Naive thymus-derived CD4-positive, alpha-beta T cell (primary cell): ENCODE measurements at regions not wholly inside any gene's neighbourhood (a gene's known extent, or its start where the extent isn't known, plus 50 kb on each side); places are given as distances from the start of the nearest gene placed in this dataset.

ENCODE experiments used
- ATAC-seq: fragments of 150-1000 bp; cut with Tn5 transposase; 2 replicates; pipeline ENCODE4 v1.10.0; 2021; ENCODE audit warnings: mild to moderate bottlenecking, moderate library complexity
- CTCF ChIA-PET: fragments of 350-600 bp; sonication (Branson Sonifier 250); formaldehyde crosslinking; loops from one replicate; lab custom pipeline; 2021; ENCODE audit warnings: antibody characterized with exemption; lab: Charles Lee
- POLR2A ChIA-PET: fragments of 350-600 bp; sonication (Branson Sonifier 250); formaldehyde crosslinking; loops from one replicate; lab custom pipeline; 2021; ENCODE audit warnings: antibody characterized with exemption, inconsistent platforms; lab: Charles Lee
- DNase-seq, 9 donors: peaks; one replicate each; pipeline versions ENCODE4 v3.0.0 to v3.0.0-alpha.2; 2020 to 2022; ENCODE audit warnings: mixed read lengths in 1 of 9
- H3K27ac ChIP-seq: one replicate; pipeline ENCODE4 v1.7.0; 2013; ENCODE audit warnings: mild to moderate bottlenecking, low read depth, low read length, moderate library complexity
- H3K27me3 ChIP-seq, 2 donors: one replicate each; pipeline ENCODE4 v1.7.0; 2013; ENCODE audit warnings: low read length in 2 of 2, mild to moderate bottlenecking in 2 of 2, moderate library complexity in 2 of 2; ENCODE audit not compliant: control insufficient read depth in 2 of 2, insufficient read depth in 2 of 2
- H3K36me3 ChIP-seq, 3 experiments: 1 replicate in 2 of 3; 2 replicates in 1 of 3; pipeline ENCODE4 v1.7.0; 2013; ENCODE audit warnings: low read length in 3 of 3, mild to moderate bottlenecking in 3 of 3, moderate library complexity in 1 of 3; ENCODE audit not compliant: insufficient read depth in 3 of 3, control insufficient read depth in 2 of 3
- H3K4me1 ChIP-seq, 2 donors: one replicate each; pipeline ENCODE4 v1.7.0; 2013; ENCODE audit warnings: low read length in 2 of 2, mild to moderate bottlenecking in 2 of 2, moderate library complexity in 1 of 2; ENCODE audit not compliant: control insufficient read depth in 2 of 2, insufficient read depth in 2 of 2
- H3K4me3 ChIP-seq: 2 replicates; pipeline ENCODE4 v1.7.0; 2013; ENCODE audit warnings: mild to moderate bottlenecking, low read length
- H3K9me3 ChIP-seq, 3 experiments: 1 replicate in 2 of 3; 2 replicates in 1 of 3; pipeline ENCODE4 v1.7.0; 2013; ENCODE audit warnings: low read length in 3 of 3; ENCODE audit not compliant: control insufficient read depth in 2 of 3
- H3K27ac Mint-ChIP-seq, 9 donors: one replicate each; pipeline ENCODE4 v1.8.0; 2020 to 2022; ENCODE audit warnings: mixed read lengths in 9 of 9, mild to moderate bottlenecking in 8 of 9, moderate library complexity in 5 of 9, inconsistent platforms in 2 of 9
- H3K27me3 Mint-ChIP-seq, 5 donors: one replicate each; pipeline ENCODE4 v1.8.0; 2021 to 2022; ENCODE audit warnings: mixed read lengths in 5 of 5, mild to moderate bottlenecking in 1 of 5
- H3K36me3 Mint-ChIP-seq, 5 donors: one replicate each; pipeline ENCODE4 v1.8.0; 2020 to 2022; ENCODE audit warnings: mixed read lengths in 5 of 5, mild to moderate bottlenecking in 3 of 5, inconsistent platforms in 1 of 5
- H3K4me1 Mint-ChIP-seq, 7 donors: one replicate each; pipeline ENCODE4 v1.8.0; 2020 to 2022; ENCODE audit warnings: mixed read lengths in 7 of 7, mild to moderate bottlenecking in 3 of 7, inconsistent platforms in 1 of 7
- H3K4me3 Mint-ChIP-seq, 10 donors: one replicate each; pipeline ENCODE4 v1.8.0; 2020 to 2022; ENCODE audit warnings: mild to moderate bottlenecking in 10 of 10, mixed read lengths in 10 of 10, moderate library complexity in 6 of 10, inconsistent platforms in 2 of 10
- H3K9me3 Mint-ChIP-seq, 11 donors: one replicate each; pipeline ENCODE4 v1.8.0; 2020 to 2022; ENCODE audit warnings: mixed read lengths in 11 of 11, mild to moderate bottlenecking in 4 of 11, inconsistent platforms in 1 of 11, moderate library complexity in 1 of 11
- intact Hi-C, 2 donors: fragments of 100-400 bp; cut with micrococcal nuclease; formaldehyde crosslinking; loops; one replicate each; pipeline ENCODE4 v1.15.1; 2023

GRCh38 chr4:187942968-187943367 is 52.6 kb upstream of the ZFP42 start:
- no peak overlapping the region for H3K4me3 Mint-ChIP-seq
- peaks cover 0 to 2% (median 0%) of the 10 kb centered on the region in 5 donors for H3K36me3 Mint-ChIP-seq
- DNase-seq (no peak), ATAC-seq (no peak)
- no peak overlapping the region for H3K4me3 ChIP-seq
- peaks cover 0 to 1% (median 0%) of the 10 kb centered on the region in 7 donors for H3K4me1 Mint-ChIP-seq
- no peak overlapping the region for H3K27ac Mint-ChIP-seq
- peaks cover 0 to 33% (median 7%) of the 10 kb centered on the region in 11 donors for H3K9me3 Mint-ChIP-seq
- intact Hi-C loops, result no loop called here
- H3K27me3 Mint-ChIP-seq, result no peaks in the 10 kb centered on the region
- no peaks in the 10 kb centered on the region for H3K4me1 ChIP-seq
- no peaks in the 10 kb centered on the region for H3K36me3 ChIP-seq
- H3K9me3 ChIP-seq, result no peaks in the 10 kb centered on the region
- H3K27me3 ChIP-seq, result no peaks in the 10 kb centered on the region
- CTCF ChIA-PET, result no interaction called here
- POLR2A ChIA-PET, result no interaction called here
- no peak overlapping the region for H3K27ac ChIP-seq

- H3K27me3 ChIP-seq, result no peaks in the 10 kb centered on the region
- no peaks in the 10 kb centered on the region for H3K27me3 Mint-ChIP-seq
- no peaks in the 10 kb centered on the region for H3K36me3 ChIP-seq
- no peak for ATAC-seq
- peaks cover 0 to 1% (median 0%) of the 10 kb centered on the region in 7 donors for H3K4me1 Mint-ChIP-seq
- no peaks in the 10 kb centered on the region for H3K4me1 ChIP-seq
- DNase-seq, result no peak
- no peak overlapping the region for H3K4me3 Mint-ChIP-seq
- H3K9me3 Mint-ChIP-seq, result peaks cover 0 to 26% (median 7%) of the 10 kb centered on the region in 11 donors
- intact Hi-C loops, result no loop called here
- ChIA-PET CTCF (no interaction called here), POLR2A (no interaction called here)
- H3K9me3 ChIP-seq, result no peaks in the 10 kb centered on the region
- no peak overlapping the region for H3K4me3 ChIP-seq
- no peak overlapping the region for H3K27ac Mint-ChIP-seq
- no peak overlapping the region for H3K27ac ChIP-seq
- no peaks in the 10 kb centered on the region for H3K36me3 Mint-ChIP-seq
Measured at GRCh38 chr4:187944179-187944578, 51.4 kb upstream of the ZFP42 start.
